ENCODE measurements at regions not wholly inside any gene's neighbourhood (a gene's known extent, or its start where the extent isn't known, plus 50 kb on each side); places are given as distances from the start of the nearest gene placed in this dataset.

DNA sequence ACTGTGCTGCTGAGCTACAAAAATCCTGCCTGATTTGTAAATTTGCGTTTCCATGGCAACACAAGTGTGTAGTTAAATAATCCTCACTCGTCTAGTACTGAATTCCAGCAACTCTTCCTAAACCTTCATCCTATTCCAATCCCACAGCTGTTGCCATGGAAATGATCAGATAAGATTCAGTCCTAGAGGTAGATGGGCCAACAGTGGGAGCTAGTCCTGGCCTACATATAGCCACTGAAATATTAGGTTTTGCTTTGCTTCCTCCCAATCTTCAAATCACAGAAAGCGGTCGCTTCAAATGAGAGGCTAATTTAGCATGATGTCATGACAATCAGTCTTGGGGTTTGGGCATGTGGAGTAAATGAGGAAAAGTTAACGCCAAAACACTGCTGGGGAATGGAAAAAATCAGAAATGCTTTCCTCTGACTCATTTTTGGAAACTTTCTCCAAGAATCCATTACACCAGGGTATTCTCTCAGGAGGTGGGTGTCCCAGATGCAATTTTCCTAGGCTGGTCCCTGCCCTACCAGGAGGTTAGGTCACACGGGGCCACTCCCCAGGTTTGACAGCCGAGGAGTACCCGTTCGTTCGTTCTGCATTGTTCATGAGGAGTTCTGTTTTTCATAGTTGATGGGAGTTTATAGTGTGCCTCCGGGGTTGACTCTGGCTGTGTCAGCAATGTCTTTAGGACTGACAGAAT lies 159.2 kb upstream of the SLCO3A1 start:
- DNase-seq = no peak

DNA sequence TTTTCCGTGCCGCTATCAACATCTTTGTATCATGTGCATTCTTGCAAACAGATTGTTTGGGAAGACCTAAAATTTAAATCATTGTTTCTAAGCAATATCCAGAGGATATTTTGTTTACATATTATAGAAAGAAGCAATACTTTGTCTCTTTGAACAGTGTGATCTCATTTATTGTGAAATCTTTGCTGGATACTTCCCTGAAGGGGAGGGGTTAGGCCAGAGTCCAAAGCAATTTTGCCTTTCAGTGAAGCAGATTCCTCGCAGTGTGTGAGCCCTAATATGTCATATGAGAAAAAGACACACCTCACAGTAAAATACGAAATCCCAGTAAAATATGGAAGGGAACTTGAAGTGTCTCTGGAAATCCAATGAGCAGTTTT lies 158.7 kb upstream of the SLCO3A1 start:
- no peak for DNase-seq

DNA sequence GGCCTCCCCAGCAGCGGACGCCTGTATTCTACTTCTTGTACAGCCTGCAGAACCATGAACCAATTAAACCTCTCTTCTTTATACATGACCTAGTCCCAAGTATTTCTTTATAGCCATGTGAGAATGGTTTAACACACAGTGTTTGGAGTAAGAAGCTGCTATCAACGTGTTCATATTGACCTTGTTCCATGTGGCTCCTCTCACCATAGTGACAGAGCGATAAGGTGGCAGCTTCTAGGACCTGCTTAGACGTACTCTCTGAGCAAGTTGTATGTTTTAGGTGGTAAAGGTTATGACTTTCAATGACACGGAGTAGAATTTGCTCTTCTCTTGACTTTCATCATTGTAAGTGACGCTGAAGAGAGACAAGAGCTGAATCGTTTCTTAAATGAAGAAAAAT lies 157.7 kb upstream of the SLCO3A1 start:
- DNase-seq = no peak

DNA sequence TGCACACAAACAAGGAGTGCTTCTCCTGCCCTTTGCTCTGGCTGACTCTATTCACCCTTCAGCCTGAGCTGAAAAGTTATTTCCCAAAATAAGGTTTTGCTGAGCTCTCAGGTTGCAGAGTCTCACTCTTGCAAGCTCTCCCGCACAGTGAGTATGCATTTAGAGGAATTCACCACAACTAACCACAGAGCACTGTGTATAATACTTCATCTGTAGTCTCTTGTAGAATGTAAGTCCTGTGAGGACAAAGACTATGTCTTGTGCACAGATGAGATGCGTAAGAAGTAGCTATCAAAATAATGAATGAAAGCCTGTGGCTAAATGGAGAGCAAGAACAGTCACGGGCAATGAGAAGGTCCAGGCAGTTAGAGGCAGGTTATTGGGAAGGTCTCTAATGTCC lies 156.5 kb upstream of the SLCO3A1 start:
- no peak for DNase-seq

DNA sequence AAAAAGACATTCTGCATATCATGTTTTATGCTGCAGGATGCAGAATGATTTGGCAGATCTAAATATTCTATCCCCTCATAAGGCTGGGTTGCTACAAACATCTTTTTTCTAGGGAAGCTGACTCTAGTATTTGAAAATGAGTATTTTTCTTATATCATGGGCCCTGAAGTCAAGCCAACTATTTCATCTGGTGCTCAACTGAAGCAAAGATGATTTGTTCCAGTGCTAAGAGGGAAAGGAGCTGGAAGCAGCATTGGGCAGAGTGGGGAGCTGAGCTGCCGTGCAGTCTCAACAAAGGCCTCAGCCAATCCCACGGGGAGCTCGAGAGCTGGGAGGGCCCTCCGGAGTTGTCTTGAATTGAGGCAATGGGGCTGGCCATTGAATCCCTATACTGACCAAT lies 155.3 kb upstream of the SLCO3A1 start:
- no peak for DNase-seq

DNA sequence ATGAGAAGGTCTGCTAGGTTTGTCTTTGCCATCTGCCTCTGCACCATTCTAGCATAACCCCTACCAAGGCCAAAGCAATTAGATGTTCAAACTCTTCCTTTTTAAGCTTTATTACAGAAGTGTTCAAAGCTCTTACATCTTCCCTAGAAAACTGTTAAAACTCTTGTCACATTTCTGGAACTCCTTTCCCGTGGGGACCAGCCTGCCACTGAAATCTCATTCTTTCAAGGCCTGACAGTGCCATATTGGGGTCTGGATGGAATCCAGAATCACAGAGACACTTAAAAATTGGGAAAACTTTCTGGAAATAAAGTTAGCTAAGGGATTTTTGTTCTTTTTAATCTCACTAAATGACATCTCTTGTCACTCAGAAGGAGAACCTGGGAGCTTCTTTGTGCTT lies 153.8 kb upstream of the SLCO3A1 start:
- DNase-seq = no peak

DNA sequence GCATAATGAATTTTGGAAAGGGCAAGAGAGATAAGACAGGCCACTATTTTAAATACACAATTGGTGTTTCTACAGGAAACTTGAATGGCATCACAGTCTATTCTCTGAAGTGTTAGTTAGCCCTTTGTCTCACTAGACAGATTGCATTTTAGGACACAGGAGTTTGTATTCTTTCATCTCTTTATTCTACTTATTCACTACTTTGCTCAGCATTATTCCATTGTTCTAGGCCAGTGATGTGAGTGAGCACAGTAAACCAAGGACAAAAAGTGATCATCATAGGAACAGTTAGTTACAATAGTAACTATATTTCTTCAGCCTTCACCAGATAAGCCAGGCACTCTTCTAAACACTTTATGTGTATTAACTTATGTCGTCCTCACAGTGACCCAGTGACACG lies 150.2 kb upstream of the SLCO3A1 start:
- no peak for DNase-seq

DNA sequence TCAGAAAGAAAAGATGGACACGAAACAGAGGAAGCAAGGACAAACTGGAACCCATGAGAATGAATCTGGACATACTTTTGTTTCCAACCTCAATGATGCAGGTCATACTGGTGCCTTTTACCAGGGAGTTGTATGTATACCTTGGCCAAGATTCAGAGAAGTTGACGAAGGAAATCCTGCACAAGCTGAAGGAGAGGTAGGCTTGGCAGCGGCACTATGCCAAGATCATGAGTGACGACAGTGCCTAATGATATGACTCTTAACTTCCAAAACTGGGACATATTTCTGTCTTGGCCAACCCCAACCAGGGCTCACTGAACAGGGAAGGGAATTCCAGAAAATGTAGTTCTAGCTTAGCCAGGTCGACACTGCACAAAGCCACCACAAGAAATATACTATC lies 149.2 kb upstream of the SLCO3A1 start:
- DNase-seq = no peak

DNA sequence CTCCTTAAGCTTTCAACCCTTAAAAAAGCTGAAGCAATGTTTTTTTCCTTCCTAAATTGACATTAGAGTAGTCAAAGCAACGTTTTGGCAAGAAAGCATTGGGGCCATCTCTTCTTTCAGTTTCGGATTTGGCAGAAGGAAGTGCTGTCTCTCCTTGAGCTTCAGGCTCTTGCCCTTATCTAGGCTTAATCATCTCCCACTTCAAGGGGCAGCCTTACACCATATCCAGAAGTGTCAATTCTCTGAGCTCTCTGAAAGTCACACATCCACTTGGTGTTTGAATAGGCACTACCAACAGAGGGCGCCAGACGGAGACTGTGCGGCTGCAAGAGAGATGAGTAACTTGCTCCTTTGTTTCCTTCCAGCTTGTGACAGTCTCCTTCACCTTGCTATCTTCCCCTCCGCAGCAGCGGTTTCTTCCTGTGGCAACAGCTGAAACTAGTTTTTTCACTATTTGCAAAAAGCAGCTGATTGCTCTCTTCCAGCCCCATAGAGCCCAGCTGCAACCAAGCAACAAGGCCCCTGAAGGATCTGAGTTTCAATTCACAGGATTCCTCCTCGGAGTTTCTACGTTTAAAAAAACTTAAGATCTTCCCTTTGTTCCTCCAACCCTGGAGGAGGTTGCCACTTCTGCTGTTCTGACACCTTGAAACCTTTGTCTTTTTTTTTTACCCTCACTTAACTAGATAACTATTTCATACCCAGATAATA lies 147.0 kb upstream of the SLCO3A1 start:
- DNase-seq = peak; percentile 90

DNA sequence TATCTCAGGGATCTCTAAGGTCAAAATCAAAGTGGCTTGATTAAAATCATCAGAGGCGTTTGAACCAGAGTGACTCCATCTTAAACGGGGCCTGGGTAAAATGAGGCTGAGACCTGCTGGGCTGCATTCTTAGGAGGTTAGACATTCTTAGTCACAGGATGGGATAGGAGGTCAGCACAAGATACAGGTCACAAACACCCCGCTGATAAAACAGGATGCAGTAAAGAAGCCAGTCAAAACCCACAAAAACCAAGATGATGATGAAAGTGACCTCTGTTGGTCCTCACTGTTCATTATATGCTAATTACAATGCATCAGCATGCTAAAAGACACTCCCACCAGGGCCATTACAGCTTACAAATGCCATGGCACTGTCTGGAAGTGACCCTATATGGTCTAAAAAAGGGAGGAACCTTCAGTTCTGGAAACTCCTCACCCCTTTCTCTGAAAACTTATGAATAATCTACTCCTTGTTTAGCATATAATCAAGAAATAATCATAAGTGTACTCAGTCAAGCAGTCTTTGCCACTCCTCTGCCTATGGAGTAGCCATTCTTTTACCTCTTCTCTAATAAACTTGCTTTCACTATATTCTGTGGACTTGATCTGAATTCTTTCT lies 143.3 kb upstream of the SLCO3A1 start:
- DNase-seq = peak; percentile 9

DNA sequence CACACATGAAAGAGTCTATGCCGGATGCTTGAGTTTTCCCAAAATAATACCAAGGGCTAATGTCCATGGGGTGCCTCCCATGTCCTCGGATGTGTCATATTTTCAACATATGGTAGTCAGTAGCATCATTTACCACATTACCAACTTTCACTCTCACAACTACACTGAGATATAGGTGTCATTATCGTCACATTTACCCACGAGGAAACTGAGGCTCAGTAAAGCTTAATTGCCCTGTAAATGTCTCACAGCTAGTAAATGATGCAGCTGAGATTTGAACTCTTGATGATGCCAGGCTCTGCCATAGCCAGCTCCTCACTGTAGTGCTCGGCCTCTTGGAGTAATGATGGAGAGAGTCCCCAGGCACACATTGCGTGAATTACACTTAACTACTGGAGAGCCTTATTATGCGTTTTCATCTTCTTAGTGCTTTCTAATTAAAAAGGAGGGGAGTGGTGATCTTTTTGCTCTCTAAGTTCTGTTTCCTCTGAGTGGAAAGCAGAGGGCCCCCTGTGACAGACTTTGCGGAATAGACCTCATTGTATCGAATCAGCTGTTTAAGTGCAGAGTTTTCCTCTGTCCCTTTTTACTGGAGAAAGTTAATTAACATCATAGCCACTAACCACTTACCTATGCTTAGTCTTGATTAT lies 142.0 kb upstream of the SLCO3A1 start:
- DNase-seq = no peak

DNA sequence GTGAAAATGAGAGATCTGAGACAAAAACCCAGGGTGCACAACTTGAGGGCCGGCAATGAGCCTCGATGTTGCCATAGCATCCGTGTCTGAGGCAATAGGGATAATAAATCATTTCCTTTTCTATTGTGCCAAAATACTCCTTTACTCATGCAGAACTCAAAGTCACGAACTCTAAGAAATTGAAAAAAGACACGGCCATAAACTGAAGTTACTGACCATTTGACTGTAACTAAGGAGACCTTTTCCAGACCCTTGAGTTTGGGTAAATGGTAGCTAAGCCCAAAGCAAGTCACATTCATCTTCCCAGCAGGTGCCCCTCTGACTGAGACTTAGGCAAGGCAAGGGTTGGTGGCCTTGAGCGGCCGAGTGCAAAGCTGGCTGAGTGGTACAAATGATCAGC lies 141.2 kb upstream of the SLCO3A1 start:
- DNase-seq = no peak

DNA sequence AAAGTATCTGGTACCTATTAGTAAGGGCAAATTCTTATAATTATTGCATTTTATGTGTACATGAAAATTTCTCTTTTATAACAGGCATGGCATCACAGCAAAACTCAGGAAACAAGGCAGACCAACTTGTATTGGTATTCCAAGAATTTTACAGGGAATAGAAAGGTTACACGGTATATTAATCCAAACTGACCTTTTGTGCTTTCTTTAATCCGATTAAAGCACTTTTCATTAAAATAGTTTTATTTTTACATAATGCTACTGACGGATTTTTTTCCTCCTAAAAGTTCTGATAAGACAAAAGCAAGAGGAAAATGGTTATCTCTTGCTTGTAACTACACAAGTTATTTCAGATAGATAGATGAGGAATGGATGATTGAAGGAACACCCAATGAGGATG lies 137.0 kb upstream of the SLCO3A1 start:
- no peak for DNase-seq

DNA sequence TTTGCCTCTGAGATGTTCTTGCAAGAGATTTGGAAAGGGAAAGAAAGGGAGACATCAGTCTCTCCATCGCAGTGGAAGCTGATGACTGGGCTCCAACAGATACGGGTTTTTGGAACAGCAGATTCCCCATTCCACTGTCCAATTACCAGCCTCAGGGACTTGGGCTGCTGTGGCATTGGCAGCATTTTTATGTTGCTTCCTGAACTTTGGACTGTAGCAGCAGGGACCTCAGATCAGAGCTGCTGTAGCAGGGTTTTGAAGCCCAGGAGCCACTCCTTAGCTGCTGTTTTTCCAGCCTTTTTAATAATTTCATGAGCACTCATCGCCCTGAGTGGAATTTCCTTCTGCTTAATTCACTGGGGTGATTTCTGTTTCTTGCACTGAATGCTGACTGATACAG lies 135.7 kb upstream of the SLCO3A1 start:
- no peak for DNase-seq

DNA sequence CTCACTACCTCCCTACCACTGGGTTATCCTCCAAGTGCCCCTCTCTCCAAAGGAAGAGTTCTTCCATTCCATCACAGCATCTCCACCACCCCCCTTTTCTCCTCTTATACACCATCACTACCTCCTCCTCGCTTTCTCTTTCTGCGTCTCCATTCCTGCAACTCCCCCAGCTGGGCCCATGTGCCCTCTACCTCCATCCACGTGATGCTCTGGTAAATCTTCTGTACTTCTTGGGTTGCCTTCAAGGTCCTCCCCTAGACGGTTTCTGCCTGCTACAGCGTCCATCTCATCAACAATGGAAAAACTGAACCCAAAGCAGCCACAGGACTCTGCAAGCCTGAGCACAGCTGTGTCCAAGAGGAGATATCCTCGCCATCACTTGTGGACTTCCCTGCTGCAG lies 129.5 kb upstream of the SLCO3A1 start:
- DNase-seq = no peak

DNA sequence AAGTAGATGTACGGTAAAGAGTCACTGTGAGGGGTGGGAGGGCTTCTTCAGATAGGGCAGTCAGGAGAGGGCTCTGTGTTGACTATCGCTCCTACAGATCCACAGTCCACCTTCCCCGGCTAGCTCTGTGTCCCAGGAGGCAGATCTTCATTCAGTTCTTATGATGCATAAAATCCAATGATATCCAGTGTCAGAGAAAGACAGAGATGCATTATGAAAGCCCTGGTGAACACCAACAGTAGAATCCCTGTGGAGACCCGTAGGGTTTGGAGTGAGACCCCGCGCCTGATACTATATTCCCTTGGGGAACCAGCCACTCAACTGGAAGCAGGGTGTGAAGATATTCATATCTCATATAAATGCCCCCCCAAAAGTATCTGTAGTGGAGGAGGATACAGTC lies 119.8 kb upstream of the SLCO3A1 start:
- DNase-seq = no peak

DNA sequence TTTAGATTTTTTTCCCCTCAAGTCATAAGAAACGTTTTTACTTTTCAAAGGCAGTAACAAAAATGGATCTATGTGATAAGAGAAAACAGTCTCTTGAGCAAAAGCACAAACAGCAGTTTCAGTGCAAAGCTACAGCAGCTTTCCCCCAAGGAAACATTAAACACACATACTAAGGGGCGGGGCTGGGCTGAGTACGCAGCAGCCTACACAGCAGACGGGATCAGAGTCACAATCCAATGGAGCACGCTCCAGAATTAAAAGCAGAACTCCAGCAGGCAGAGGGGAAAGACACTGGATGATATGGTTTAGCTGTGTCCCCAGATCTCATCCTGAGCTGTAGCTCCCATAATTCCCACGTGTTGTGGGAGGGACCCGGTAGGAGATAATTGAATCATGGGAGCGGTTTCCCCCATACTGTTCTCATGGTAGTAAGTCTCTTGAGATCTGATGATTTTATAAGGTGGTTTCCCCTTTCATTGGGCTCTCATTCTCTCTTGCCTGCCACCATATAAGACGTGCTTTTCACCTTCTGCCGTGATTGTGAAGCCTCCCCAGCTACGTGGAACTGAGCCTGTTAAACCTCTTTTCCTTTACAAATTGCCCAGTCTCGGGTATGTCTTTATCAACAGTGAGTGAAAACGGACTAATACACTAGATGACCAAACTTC lies 116.2 kb upstream of the SLCO3A1 start:
- no peak for DNase-seq

DNA sequence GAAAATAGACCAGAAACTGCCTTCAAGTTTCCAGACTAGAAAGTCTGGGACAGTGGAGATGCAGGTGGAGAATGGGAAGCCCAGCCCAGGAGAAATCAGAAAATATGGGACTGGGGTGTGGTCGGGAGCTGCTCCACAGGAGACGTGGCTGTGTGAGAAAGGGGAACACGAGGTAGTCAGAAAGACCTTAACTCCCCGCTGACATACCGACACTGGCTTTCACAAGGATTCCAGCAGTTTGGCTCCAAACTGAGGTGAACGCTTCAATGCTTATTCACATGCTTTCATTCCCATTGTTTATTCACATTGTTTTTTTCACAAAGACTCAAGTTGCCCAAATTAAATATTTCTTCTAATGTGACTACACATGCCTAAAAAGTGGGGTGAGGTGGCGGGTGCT lies 111.5 kb upstream of the SLCO3A1 start:
- DNase-seq = no peak

DNA sequence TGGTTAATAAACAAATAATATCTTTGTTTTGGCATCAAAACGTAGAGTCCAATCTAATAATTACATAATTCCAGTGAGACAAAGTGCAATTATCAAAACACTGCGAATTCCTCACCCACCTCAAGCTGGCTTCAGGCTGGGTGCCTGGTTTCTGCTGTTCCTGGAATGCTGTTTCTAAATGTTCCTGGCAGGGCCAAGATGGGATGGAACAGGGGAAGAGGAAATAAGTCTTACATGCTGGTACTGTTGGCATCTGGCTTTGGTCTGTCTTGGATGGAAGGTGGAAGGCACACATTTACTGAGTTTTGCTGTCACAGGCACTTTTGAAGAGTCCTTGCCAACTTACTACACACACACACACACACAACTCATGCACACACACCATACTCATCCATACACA lies 101.9 kb upstream of the SLCO3A1 start:
- no peak for DNase-seq

DNA sequence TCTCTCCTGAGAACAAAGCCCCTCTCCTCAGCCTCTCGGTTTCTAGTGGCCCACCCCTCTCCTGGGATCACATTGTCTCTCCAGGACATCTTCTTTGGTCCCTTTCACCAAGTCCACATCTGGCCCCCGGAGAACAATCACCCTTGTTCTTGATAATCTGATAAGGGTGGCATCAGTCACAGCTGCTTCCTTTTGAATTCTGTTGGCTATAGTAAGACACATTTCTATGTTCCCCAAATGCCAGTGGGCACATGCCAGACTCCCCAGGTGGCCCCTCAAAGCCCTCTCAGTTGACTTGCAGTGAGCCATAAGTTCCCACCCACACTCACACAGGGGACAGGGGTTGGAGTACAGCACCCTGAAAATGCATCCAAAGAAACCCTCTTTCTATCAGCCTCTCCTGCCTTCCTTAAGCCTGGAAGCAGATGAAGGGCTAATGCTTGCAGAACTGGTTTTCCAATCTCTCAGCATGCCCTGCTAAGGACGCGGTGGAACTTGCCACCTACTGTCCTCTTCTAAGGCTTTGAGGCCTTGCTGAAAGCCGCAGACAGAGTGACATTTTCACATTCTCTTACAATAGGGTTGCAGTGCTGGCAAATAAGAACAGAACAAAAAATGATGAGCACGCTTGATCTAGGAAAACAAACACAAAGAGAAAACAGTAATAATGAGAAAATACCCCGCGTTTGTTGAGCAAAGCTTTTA lies 101.3 kb upstream of the SLCO3A1 start:
- DNase-seq = no peak

DNA sequence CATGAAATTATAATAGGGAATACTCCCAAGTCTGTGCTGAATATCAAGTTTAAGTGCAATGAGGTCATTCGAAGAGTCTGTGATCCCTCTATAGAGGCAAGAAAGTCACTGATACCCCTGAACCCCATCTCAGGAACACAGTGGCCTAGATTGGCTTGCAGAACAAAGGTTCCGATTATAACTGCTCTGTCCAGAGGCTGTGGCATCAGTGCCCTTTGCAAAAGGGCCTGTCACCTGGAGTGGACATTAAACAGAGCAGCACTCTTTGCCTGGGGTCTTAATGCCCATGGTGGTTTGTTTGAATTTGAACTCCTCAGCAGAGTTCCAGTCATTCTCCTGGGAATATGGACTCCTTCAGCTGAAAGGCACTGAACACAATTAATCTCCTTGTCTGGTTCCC lies 93.9 kb upstream of the SLCO3A1 start:
- no peak for DNase-seq

DNA sequence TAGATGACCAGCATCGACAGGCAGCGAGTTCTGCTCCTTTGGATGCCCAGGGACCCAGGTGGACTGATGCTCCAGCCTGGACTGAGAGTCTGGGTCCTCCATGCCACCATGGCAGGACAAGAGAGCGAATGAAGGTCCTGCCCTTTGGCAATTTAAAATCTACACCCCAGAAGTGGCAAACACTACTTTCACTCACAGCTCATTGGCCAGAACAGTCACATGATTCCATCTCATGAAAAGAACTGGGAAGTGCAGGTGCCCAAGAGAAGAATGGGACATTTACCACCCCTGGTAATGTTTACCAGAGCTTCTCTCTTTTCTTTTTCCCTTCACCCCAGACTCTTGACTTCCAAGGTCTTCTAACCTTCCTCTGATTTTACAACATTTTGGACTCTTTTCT lies 87.8 kb upstream of the SLCO3A1 start:
- DNase-seq = no peak

DNA sequence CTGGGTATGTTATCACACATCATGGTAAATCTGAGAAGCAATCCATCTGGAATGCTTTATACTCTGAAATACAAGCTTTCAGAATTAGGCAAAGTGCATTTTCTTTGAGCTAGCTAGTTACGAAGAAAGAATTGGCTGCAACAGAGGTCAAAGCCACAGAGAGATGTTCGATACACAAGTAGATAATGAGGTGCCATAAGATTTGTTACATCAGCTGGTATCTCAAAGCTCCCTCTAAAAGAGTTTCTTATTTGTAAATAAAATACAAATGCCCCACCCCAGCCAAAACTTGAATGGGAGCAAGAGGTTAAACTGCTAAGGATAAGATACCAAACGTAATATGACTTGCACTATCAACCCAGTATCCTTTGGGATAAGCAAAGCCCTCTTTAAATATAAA lies 84.0 kb upstream of the SLCO3A1 start:
- DNase-seq = no peak

Data from activated CD4-positive, alpha-beta T cell treated with anti-CD3 and anti-CD28 coated beads, Interleukin-2, amount 50 U/mL, for 16 hours (primary cell).